K562 (cell line): ENCODE measurements at regions not wholly inside any gene's neighbourhood (a gene's known extent, or its start where the extent isn't known, plus 50 kb on each side); places are given as distances from the start of the nearest gene placed in this dataset.

Experiments
- ATAC-seq: fragments of 200-7000 bp; cut with Tn5 transposase; 3 replicates; pipeline ENCODE4 v1.9.1; 2020; ENCODE audit warnings: moderate library complexity
- BruUV-seq: library from RNA; stranded (reverse); fragments of 400-500 nt; replicated peaks from 2 replicates; lab custom pipeline; 2021; lab: Mats Ljungman, UMichigan
- CTCF ChIA-PET: fragments of 300-600 bp; formaldehyde crosslinking; extraction: SDS; loops from one replicate; lab custom pipeline; 2021; ENCODE audit warnings: low intra/inter-chr PET ratio; lab: Yijun Ruan, JAX
- POLR2A ChIA-PET: fragments of 300-600, 350-650 bp; sonication (Branson Sonifier 250); formaldehyde crosslinking; extraction: SDS; loops from one replicate; lab custom pipeline; 2021; ENCODE audit warnings: antibody characterized with exemption, inconsistent platforms; lab: Yijun Ruan, JAX
- DNase-seq, 4 experiments: peaks; one replicate each; pipeline versions ENCODE4 v3.0.0 to v3.0.0-alpha.2; 2011 to 2018; ENCODE audit warnings: low spot score in 3 of 4, mixed read lengths in 3 of 4; ENCODE audit errors: extremely low read depth in 1 of 4
- FAIRE-seq: peaks from 2 replicates; lab custom pipeline; 2011; peaks lifted over from hg19 to GRCh38; lab: Jason Lieb, UNC
- H2AFZ ChIP-seq: 2 replicates; pipeline ENCODE4 v1.6.0; 2011; ENCODE audit warnings: low read depth, low read length, control low read depth, inconsistent platforms
- H3K27ac ChIP-seq: fragments of 200-600 bp; 3 replicates; pipeline ENCODE4 v1.8.0; 2011; ENCODE audit warnings: low read depth, mild to moderate bottlenecking, control low read depth, inconsistent platforms, low read length, moderate library complexity, mixed read lengths; ENCODE audit errors: extremely low read depth
- H3K27me3 ChIP-seq, 2 experiments: fragments of 300-600 bp in 1 of 2; 2 replicates in 1 of 2; 3 replicates in 1 of 2; pipeline versions ENCODE4 v1.6.0 to v1.8.0; 2011; ENCODE audit warnings: inconsistent platforms in 2 of 2, low read length in 2 of 2, mild to moderate bottlenecking in 1 of 2, mixed read lengths in 1 of 2, moderate library complexity in 1 of 2; ENCODE audit not compliant: control insufficient read depth in 2 of 2, insufficient read depth in 2 of 2
- H3K36me3 ChIP-seq: fragments of 300-600 bp; 3 replicates; pipeline ENCODE4 v1.8.0; 2011; ENCODE audit warnings: mild to moderate bottlenecking, low read length, inconsistent platforms; ENCODE audit not compliant: control insufficient read depth, insufficient read depth
- H3K4me1 ChIP-seq, 2 experiments: fragments of 200-600 bp in 1 of 2; replicated peaks in 1 of 2; 2 replicates in 1 of 2; 3 replicates in 1 of 2; pipeline versions ENCODE4 v1.5.1 to v1.8.0; 2011; ENCODE audit warnings: inconsistent platforms in 2 of 2, low read length in 2 of 2, mild to moderate bottlenecking in 1 of 2, mixed read lengths in 1 of 2, moderate library complexity in 1 of 2; ENCODE audit not compliant: control insufficient read depth in 2 of 2, insufficient read depth in 2 of 2
- H3K4me2 ChIP-seq: 2 replicates; pipeline ENCODE4 v1.6.1; 2011; ENCODE audit warnings: low read length, control low read depth, inconsistent platforms, mixed read lengths; ENCODE audit not compliant: insufficient read depth
- H3K4me3 ChIP-seq: fragments of 200-600 bp; sonication (generic), shearing (Covaris generic); 2 replicates; pipeline ENCODE4 v1.5.1; 2016; ENCODE audit warnings: control low read depth, inconsistent platforms
- H3K79me2 ChIP-seq: fragments of 200-600 bp; 3 replicates; pipeline ENCODE4 v1.8.0; 2011; ENCODE audit warnings: low read length, inconsistent platforms; ENCODE audit not compliant: control insufficient read depth, insufficient read depth
- H3K9ac ChIP-seq, 2 experiments: 2 replicates each; pipeline versions ENCODE4 v1.6.0 to v1.6.1; 2011; ENCODE audit warnings: low read depth in 2 of 2, low read length in 2 of 2, control low read depth in 1 of 2, inconsistent platforms in 1 of 2, mild to moderate bottlenecking in 1 of 2, mixed read lengths in 1 of 2; ENCODE audit not compliant: insufficient read depth in 1 of 2
- H3K9me1 ChIP-seq: one replicate; pipeline ENCODE4 v1.6.0; 2011; ENCODE audit warnings: inconsistent platforms, mild to moderate bottlenecking, low read length, moderate library complexity; ENCODE audit not compliant: control insufficient read depth, insufficient read depth
- H3K9me3 ChIP-seq: replicated peaks from 2 replicates; pipeline ENCODE4 v1.5.1; 2011; ENCODE audit warnings: low read depth, low read length, inconsistent platforms; ENCODE audit not compliant: control insufficient read depth, insufficient read depth
- H4K20me1 ChIP-seq: replicated peaks from 2 replicates; pipeline ENCODE4 v1.6.1; 2011; ENCODE audit warnings: low read length, inconsistent platforms, mixed read lengths; ENCODE audit not compliant: control insufficient read depth, insufficient read depth
- KDM4B ChIP-seq, 2 experiments: fragments of 450-650 bp in 1 of 2; sonication (generic) in 1 of 2; IDR thresholded peaks; 2 replicates each; pipeline ENCODE4 v1.6.1; 2016 to 2017; ENCODE audit warnings: borderline replicate concordance in 2 of 2, antibody characterized with exemption in 1 of 2, low read depth in 1 of 2, mild to moderate bottlenecking in 1 of 2
- LEF1 ChIP-seq: fragments of 450-650 bp; IDR thresholded peaks from 2 replicates; pipeline ENCODE4 v1.6.1; 2016; ENCODE audit warnings: mild to moderate bottlenecking
- POLR2H ChIP-seq: IDR thresholded peaks from 2 replicates; pipeline ENCODE4 v1.6.1; 2016; ENCODE audit warnings: missing genetic modification characterization, low read depth, mild to moderate bottlenecking, control low read depth, missing compliant biosample characterization, moderate library complexity
- SP2 ChIP-seq: IDR thresholded peaks from 2 replicates; pipeline ENCODE4 v1.6.1; 2011; ENCODE audit warnings: mild to moderate bottlenecking, low read depth, low read length, moderate library complexity; ENCODE audit not compliant: poor library complexity, severe bottlenecking; ENCODE audit errors: extremely low read depth
- WGBS: fragments of 100-300 bp; shearing (Covaris generic); methylation state at CpG from one replicate; pipeline ENCODE4 v1.1.6; 2016; ENCODE audit warnings: low coverage, mixed read lengths; ENCODE audit not compliant: insufficient coverage; ENCODE audit errors: missing lambda C conversion rate; 5-methylcytosine and 5-hydroxymethylcytosine counted together
- in situ Hi-C: fragments of 300-500 bp; cut with MboI; formaldehyde crosslinking; loops from 4 replicates; pipeline ENCODE4 v1.15.0; 2018; ENCODE audit warnings: inconsistent platforms, mixed read lengths
- intact Hi-C: fragments of 100-400 bp; cut with micrococcal nuclease; formaldehyde crosslinking; loops from 2 replicates; pipeline ENCODE4 v1.14.2; 2022
- TF ChIP-seq, protein P1 (sequence below): sonication (generic); formaldehyde crosslinking; IDR thresholded peaks from 2 replicates; pipeline ENCODE4 v1.8.0; 2023; ENCODE audit warnings: missing genetic modification reagents, mild to moderate bottlenecking, borderline replicate concordance
- TF ChIP-seq, protein P2 (sequence below), 2 experiments: fragments of 250-450 bp in 1 of 2; fragments of 450-650 bp in 1 of 2; sonication (Bioruptor Pico) in 1 of 2; IDR thresholded peaks; 2 replicates each; pipeline versions ENCODE4 v1.6.1 to v1.8.0; 2016 to 2021; ENCODE audit warnings: mild to moderate bottlenecking in 2 of 2, moderate library complexity in 2 of 2, missing compliant biosample characterization in 1 of 2, missing genetic modification characterization in 1 of 2
- TF ChIP-seq, protein P3 (sequence below): fragments of 200-800 bp; sonication (Bioruptor generic); IDR thresholded peaks from 2 replicates; pipeline ENCODE4 v1.6.1; 2016; ENCODE audit warnings: missing genetic modification characterization, missing compliant biosample characterization

- Histone ChIP-seq H3K4me2 (peak overlapping the region; percentile 96), H3K27me3 (no peaks in the 10 kb centered on the region), H3K9me1 (no peaks in the 10 kb centered on the region), H3K36me3 (peaks cover 7% of the 10 kb centered on the region; the same call in 1 of the 3 replicates), H3K9ac (peak overlapping the region; percentile 93 to 98), H2AFZ (no peak overlapping the region), H3K9me3 (no peaks in the 10 kb centered on the region), H4K20me1 (peaks cover 23% of the 10 kb centered on the region), H3K4me3 (peak overlapping the region; percentile 57), H3K27ac (peak overlapping the region; percentile 99), H3K79me2 (peaks cover 67% of the 10 kb centered on the region), H3K4me1 (peaks cover 7 to 21% of the 10 kb centered on the region in 2 experiments; a peak in 4 of 5 replicates)
- intact Hi-C loops (loop anchor here (2.0 to 10.0 kb wide), 2 partner anchors 103 to 1629 kb away; a partner anchor contains a TSS), in situ Hi-C loops (loop anchor here (25.0 kb wide), 1 partner anchor 1606 kb away; a partner anchor contains a TSS)
- ATAC-seq (peak; percentile 5), FAIRE-seq (peak; percentile 86), DNase-seq (peak in 3 of 4 experiments; percentile 34 to 84 (median 67))
- WGBS: under 1% methylated on average over 18 of the region's 18 CpGs
- no TSS peak for BruUV-seq
- ChIA-PET CTCF (no interaction called here), POLR2A (interaction anchor here (0.7 to 16.5 kb wide), 33 partner anchors 8 to 941 kb away, joined by 3 to 1095 read pairs (median 7); a partner anchor contains a TSS)
- TF ChIP-seq, protein P1, sequence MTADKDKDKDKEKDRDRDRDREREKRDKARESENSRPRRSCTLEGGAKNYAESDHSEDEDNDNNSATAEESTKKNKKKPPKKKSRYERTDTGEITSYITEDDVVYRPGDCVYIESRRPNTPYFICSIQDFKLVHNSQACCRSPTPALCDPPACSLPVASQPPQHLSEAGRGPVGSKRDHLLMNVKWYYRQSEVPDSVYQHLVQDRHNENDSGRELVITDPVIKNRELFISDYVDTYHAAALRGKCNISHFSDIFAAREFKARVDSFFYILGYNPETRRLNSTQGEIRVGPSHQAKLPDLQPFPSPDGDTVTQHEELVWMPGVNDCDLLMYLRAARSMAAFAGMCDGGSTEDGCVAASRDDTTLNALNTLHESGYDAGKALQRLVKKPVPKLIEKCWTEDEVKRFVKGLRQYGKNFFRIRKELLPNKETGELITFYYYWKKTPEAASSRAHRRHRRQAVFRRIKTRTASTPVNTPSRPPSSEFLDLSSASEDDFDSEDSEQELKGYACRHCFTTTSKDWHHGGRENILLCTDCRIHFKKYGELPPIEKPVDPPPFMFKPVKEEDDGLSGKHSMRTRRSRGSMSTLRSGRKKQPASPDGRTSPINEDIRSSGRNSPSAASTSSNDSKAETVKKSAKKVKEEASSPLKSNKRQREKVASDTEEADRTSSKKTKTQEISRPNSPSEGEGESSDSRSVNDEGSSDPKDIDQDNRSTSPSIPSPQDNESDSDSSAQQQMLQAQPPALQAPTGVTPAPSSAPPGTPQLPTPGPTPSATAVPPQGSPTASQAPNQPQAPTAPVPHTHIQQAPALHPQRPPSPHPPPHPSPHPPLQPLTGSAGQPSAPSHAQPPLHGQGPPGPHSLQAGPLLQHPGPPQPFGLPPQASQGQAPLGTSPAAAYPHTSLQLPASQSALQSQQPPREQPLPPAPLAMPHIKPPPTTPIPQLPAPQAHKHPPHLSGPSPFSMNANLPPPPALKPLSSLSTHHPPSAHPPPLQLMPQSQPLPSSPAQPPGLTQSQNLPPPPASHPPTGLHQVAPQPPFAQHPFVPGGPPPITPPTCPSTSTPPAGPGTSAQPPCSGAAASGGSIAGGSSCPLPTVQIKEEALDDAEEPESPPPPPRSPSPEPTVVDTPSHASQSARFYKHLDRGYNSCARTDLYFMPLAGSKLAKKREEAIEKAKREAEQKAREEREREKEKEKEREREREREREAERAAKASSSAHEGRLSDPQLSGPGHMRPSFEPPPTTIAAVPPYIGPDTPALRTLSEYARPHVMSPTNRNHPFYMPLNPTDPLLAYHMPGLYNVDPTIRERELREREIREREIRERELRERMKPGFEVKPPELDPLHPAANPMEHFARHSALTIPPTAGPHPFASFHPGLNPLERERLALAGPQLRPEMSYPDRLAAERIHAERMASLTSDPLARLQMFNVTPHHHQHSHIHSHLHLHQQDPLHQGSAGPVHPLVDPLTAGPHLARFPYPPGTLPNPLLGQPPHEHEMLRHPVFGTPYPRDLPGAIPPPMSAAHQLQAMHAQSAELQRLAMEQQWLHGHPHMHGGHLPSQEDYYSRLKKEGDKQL (CRISPR knock-in tag): no peak
- no peak for TF ChIP-seq KDM4B (IDR thresholded peaks at IDR 0.05; ENCODE audit: borderline replicate concordance in 2 of 2, low read depth in 1 of 2)
- peak; percentile 91 for TF ChIP-seq POLR2H
- TF ChIP-seq, protein P2, sequence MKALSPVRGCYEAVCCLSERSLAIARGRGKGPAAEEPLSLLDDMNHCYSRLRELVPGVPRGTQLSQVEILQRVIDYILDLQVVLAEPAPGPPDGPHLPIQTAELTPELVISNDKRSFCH (CRISPR knock-in tag; IDR thresholded peaks at IDR 0.05): no peak
- TF ChIP-seq, protein P2 (tag; IDR thresholded peaks at IDR 0.05): no peak
- TF ChIP-seq, protein P3, sequence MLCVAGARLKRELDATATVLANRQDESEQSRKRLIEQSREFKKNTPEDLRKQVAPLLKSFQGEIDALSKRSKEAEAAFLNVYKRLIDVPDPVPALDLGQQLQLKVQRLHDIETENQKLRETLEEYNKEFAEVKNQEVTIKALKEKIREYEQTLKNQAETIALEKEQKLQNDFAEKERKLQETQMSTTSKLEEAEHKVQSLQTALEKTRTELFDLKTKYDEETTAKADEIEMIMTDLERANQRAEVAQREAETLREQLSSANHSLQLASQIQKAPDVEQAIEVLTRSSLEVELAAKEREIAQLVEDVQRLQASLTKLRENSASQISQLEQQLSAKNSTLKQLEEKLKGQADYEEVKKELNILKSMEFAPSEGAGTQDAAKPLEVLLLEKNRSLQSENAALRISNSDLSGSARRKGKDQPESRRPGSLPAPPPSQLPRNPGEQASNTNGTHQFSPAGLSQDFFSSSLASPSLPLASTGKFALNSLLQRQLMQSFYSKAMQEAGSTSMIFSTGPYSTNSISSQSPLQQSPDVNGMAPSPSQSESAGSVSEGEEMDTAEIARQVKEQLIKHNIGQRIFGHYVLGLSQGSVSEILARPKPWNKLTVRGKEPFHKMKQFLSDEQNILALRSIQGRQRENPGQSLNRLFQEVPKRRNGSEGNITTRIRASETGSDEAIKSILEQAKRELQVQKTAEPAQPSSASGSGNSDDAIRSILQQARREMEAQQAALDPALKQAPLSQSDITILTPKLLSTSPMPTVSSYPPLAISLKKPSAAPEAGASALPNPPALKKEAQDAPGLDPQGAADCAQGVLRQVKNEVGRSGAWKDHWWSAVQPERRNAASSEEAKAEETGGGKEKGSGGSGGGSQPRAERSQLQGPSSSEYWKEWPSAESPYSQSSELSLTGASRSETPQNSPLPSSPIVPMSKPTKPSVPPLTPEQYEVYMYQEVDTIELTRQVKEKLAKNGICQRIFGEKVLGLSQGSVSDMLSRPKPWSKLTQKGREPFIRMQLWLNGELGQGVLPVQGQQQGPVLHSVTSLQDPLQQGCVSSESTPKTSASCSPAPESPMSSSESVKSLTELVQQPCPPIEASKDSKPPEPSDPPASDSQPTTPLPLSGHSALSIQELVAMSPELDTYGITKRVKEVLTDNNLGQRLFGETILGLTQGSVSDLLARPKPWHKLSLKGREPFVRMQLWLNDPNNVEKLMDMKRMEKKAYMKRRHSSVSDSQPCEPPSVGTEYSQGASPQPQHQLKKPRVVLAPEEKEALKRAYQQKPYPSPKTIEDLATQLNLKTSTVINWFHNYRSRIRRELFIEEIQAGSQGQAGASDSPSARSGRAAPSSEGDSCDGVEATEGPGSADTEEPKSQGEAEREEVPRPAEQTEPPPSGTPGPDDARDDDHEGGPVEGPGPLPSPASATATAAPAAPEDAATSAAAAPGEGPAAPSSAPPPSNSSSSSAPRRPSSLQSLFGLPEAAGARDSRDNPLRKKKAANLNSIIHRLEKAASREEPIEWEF (CRISPR knock-in tag): no peak; the same call in none of the 2 replicates
- peak; percentile 60; the same call in 1 of the 2 replicates for TF ChIP-seq LEF1
- TF ChIP-seq SP2: no peak
These were observed 118.7 kb downstream of the HFE start for GRCh38 chr6:26205625-26206574.
